WTC11 (cell line): ENCODE measurements at regions not wholly inside any gene's neighbourhood (a gene's known extent, or its start where the extent isn't known, plus 50 kb on each side); places are given as distances from the start of the nearest gene placed in this dataset.

Experiments
- ATAC-seq: fragments of 200-7000 bp; cut with Tn5 transposase; 2 replicates; pipeline ENCODE4 v1.10.0; 2021; ENCODE audit warnings: mild to moderate bottlenecking, moderate library complexity
- CTCF ChIA-PET: fragments of 300-600 bp; sonication (Branson Sonifier 250); formaldehyde crosslinking; loops from one replicate; lab custom pipeline; 2021; ENCODE audit warnings: antibody characterized with exemption; lab: Charles Lee
- POLR2A ChIA-PET: fragments of 350-600 bp; sonication (Branson Sonifier 250); formaldehyde crosslinking; loops from one replicate; lab custom pipeline; 2021; ENCODE audit warnings: antibody characterized with exemption; lab: Charles Lee
- DNase-seq: peaks from one replicate; pipeline ENCODE4 v3.0.0; 2021; ENCODE audit warnings: low spot score
- H3K27ac Mint-ChIP-seq: 2 replicates; pipeline ENCODE4 v1.8.0; 2021; ENCODE audit warnings: mixed read lengths
- H3K27me3 Mint-ChIP-seq: 2 replicates; pipeline ENCODE4 v1.8.0; 2021; ENCODE audit warnings: low read depth, mild to moderate bottlenecking, moderate library complexity, mixed read lengths
- H3K36me3 Mint-ChIP-seq: 2 replicates; pipeline ENCODE4 v1.8.0; 2021; ENCODE audit warnings: mixed read lengths
- H3K4me1 Mint-ChIP-seq: 2 replicates; pipeline ENCODE4 v1.8.0; 2022; ENCODE audit warnings: mixed read lengths
- H3K4me3 Mint-ChIP-seq: 2 replicates; pipeline ENCODE4 v1.8.0; 2021; ENCODE audit warnings: mild to moderate bottlenecking, moderate library complexity, mixed read lengths
- H3K9me3 Mint-ChIP-seq: 2 replicates; pipeline ENCODE4 v1.8.0; 2021; ENCODE audit warnings: mixed read lengths
- ATF1 ChIP-seq: sonication (generic); formaldehyde crosslinking; IDR thresholded peaks from 2 replicates; pipeline ENCODE4 v1.8.1; 2023; ENCODE audit warnings: mild to moderate bottlenecking, moderate library complexity, missing genetic modification reagents
- ATF2 ChIP-seq: sonication (generic); formaldehyde crosslinking; IDR thresholded peaks from 2 replicates; pipeline ENCODE4 v1.8.1; 2022; ENCODE audit warnings: low read depth, missing genetic modification reagents, borderline replicate concordance
- CREM ChIP-seq: sonication (generic); formaldehyde crosslinking; IDR thresholded peaks from 2 replicates; pipeline ENCODE4 v1.8.1; 2022; ENCODE audit warnings: mild to moderate bottlenecking, missing genetic modification reagents, moderate library complexity
- ELF4 ChIP-seq: sonication (generic); formaldehyde crosslinking; IDR thresholded peaks from 2 replicates; pipeline ENCODE4 v1.8.1; 2022; ENCODE audit warnings: low read depth, mild to moderate bottlenecking, moderate library complexity, missing genetic modification reagents
- EMX1 ChIP-seq: fragments of 250-450 bp; sonication (Bioruptor Pico); IDR thresholded peaks from 2 replicates; pipeline ENCODE4 v1.8.0; 2021; ENCODE audit warnings: mild to moderate bottlenecking
- GRHL2 ChIP-seq: fragments of 250-450 bp; sonication (Bioruptor Pico); IDR thresholded peaks from 2 replicates; pipeline ENCODE4 v1.8.0; 2022; ENCODE audit warnings: mild to moderate bottlenecking, moderate library complexity; ENCODE audit not compliant: insufficient replicate concordance, severe bottlenecking
- MLX ChIP-seq: sonication (generic); formaldehyde crosslinking; IDR thresholded peaks from 2 replicates; pipeline ENCODE4 v1.8.1; 2023; ENCODE audit warnings: mild to moderate bottlenecking, missing genetic modification reagents, moderate library complexity
- MXD4 ChIP-seq: fragments of 250-450 bp; sonication (Bioruptor Pico); IDR thresholded peaks from 2 replicates; pipeline ENCODE4 v1.8.0; 2021; ENCODE audit warnings: mild to moderate bottlenecking, moderate library complexity, borderline replicate concordance
- NFE2L1 ChIP-seq: sonication (generic); formaldehyde crosslinking; IDR thresholded peaks from 2 replicates; pipeline ENCODE4 v1.8.1; 2023; ENCODE audit warnings: missing genetic modification reagents
- NR1H2 ChIP-seq: sonication (generic); formaldehyde crosslinking; IDR thresholded peaks from 2 replicates; pipeline ENCODE4 v1.9.0; 2021; ENCODE audit warnings: mild to moderate bottlenecking, moderate library complexity, missing genetic modification reagents
- PRRX2 ChIP-seq: fragments of 250-450 bp; sonication (Bioruptor Pico); IDR thresholded peaks from 2 replicates; pipeline ENCODE4 v1.8.0; 2021; ENCODE audit warnings: mild to moderate bottlenecking
- STAT6 ChIP-seq: sonication (generic); formaldehyde crosslinking; conservative IDR thresholded peaks from 2 replicates; pipeline ENCODE4 v1.8.1; 2023; ENCODE audit warnings: mild to moderate bottlenecking, low read depth, missing genetic modification reagents, moderate library complexity
- TEAD4 ChIP-seq: sonication (generic); formaldehyde crosslinking; IDR thresholded peaks from 2 replicates; pipeline ENCODE4 v1.8.0; 2022; ENCODE audit warnings: mild to moderate bottlenecking, missing genetic modification reagents
- ZBTB21 ChIP-seq: sonication (generic); formaldehyde crosslinking; IDR thresholded peaks from 2 replicates; pipeline ENCODE4 v1.8.1; 2023; ENCODE audit warnings: mild to moderate bottlenecking, missing genetic modification reagents, borderline replicate concordance
- ZNF219 ChIP-seq: sonication (generic); formaldehyde crosslinking; IDR thresholded peaks from 2 replicates; pipeline ENCODE4 v1.8.0; 2023; ENCODE audit warnings: missing genetic modification reagents, mild to moderate bottlenecking, borderline replicate concordance
- ZNF396 ChIP-seq: fragments of 250-450 bp; sonication (Bioruptor Pico); IDR thresholded peaks from 2 replicates; pipeline ENCODE4 v1.8.0; 2021; ENCODE audit warnings: mild to moderate bottlenecking, moderate library complexity, borderline replicate concordance
- ZNF425 ChIP-seq: fragments of 250-450 bp; sonication (Bioruptor Pico); conservative IDR thresholded peaks from 2 replicates; pipeline ENCODE4 v1.9.0; 2021; ENCODE audit warnings: mild to moderate bottlenecking
- ZNF671 ChIP-seq: fragments of 250-450 bp; sonication (Bioruptor Pico); IDR thresholded peaks from 2 replicates; pipeline ENCODE4 v1.8.0; 2021; ENCODE audit warnings: mild to moderate bottlenecking
- ZSCAN18 ChIP-seq: fragments of 250-450 bp; sonication (Bioruptor Pico); IDR thresholded peaks from 2 replicates; pipeline ENCODE4 v2.1.2; 2022; ENCODE audit warnings: mild to moderate bottlenecking, moderate library complexity
- TF ChIP-seq, protein P1 (sequence below): sonication (generic); formaldehyde crosslinking; IDR thresholded peaks from 2 replicates; pipeline ENCODE4 v1.8.0; 2022; ENCODE audit warnings: missing genetic modification reagents
- TF ChIP-seq, protein P2 (sequence below): sonication (generic); formaldehyde crosslinking; IDR thresholded peaks from 2 replicates; pipeline ENCODE4 v1.8.0; 2022; ENCODE audit warnings: mild to moderate bottlenecking, missing genetic modification reagents

DNA sequence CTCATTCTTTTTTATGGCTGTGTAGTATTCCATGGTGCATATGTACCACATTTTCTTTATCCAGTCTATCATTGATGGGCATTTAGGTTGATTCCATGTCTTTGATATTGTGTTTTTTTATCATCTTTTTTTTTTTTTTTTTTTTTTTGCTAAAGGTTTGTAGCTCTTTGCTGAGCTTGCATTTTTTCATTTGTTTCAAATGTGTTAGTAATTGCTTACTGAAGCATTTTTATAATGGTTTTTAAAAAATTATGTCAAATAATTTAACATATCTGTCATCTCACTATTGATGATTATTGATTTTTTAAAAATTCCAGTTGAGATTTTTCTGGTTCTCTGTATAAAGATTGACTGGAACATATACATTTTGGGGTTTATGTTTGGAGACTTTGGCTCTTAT, 934.6 kb downstream of the TUSC7 start:
- ChIA-PET CTCF (no interaction called here), POLR2A (no interaction called here)
- Mint-ChIP-seq H3K9me3 (peaks cover 7% of the 10 kb centered on the region; the same call in 1 of the 2 replicates), H3K36me3 (no peaks in the 10 kb centered on the region), H3K27me3 (no peaks in the 10 kb centered on the region), H3K27ac (no peak overlapping the region), H3K4me1 (no peaks in the 10 kb centered on the region), H3K4me3 (no peak overlapping the region)
- ATAC-seq (no peak), DNase-seq (no peak)
- no peak for TF ChIP-seq ATF2
- TF ChIP-seq ZNF671 (CRISPR knock-in tag): no peak
- no peak for TF ChIP-seq ZNF396 (CRISPR knock-in tag)
- no peak for TF ChIP-seq MLX (CRISPR knock-in tag)
- no peak for TF ChIP-seq ZBTB21 (CRISPR knock-in tag)
- TF ChIP-seq ZNF425 (CRISPR knock-in tag): no peak
- TF ChIP-seq ELF4: no peak
- no peak for TF ChIP-seq CREM (CRISPR knock-in tag)

GRCh38 chr3:117645561-117646242, 936.1 kb downstream of the TUSC7 start:
- ChIA-PET CTCF (no interaction called here), POLR2A (no interaction called here)
- no peak for ATAC-seq
- Mint-ChIP-seq H3K9me3 (peaks cover 7% of the 10 kb centered on the region; the same call in 1 of the 2 replicates), H3K4me3 (no peak overlapping the region), H3K36me3 (no peaks in the 10 kb centered on the region), H3K4me1 (no peaks in the 10 kb centered on the region), H3K27me3 (no peaks in the 10 kb centered on the region), H3K27ac (no peak overlapping the region)
- DNase-seq: no peak
- TF ChIP-seq ZBTB21 (CRISPR knock-in tag): no peak
- TF ChIP-seq NFE2L1 (CRISPR knock-in tag): no peak
- TF ChIP-seq EMX1 (CRISPR knock-in tag): no peak
- no peak for TF ChIP-seq GRHL2 (CRISPR knock-in tag)
- no peak for TF ChIP-seq ZNF219 (CRISPR knock-in tag)
- TF ChIP-seq, protein P1, sequence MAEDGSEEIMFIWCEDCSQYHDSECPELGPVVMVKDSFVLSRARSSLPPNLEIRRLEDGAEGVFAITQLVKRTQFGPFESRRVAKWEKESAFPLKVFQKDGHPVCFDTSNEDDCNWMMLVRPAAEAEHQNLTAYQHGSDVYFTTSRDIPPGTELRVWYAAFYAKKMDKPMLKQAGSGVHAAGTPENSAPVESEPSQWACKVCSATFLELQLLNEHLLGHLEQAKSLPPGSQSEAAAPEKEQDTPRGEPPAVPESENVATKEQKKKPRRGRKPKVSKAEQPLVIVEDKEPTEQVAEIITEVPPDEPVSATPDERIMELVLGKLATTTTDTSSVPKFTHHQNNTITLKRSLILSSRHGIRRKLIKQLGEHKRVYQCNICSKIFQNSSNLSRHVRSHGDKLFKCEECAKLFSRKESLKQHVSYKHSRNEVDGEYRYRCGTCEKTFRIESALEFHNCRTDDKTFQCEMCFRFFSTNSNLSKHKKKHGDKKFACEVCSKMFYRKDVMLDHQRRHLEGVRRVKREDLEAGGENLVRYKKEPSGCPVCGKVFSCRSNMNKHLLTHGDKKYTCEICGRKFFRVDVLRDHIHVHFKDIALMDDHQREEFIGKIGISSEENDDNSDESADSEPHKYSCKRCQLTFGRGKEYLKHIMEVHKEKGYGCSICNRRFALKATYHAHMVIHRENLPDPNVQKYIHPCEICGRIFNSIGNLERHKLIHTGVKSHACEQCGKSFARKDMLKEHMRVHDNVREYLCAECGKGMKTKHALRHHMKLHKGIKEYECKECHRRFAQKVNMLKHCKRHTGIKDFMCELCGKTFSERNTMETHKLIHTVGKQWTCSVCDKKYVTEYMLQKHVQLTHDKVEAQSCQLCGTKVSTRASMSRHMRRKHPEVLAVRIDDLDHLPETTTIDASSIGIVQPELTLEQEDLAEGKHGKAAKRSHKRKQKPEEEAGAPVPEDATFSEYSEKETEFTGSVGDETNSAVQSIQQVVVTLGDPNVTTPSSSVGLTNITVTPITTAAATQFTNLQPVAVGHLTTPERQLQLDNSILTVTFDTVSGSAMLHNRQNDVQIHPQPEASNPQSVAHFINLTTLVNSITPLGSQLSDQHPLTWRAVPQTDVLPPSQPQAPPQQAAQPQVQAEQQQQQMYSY: no peak
- TF ChIP-seq ATF2: no peak
- TF ChIP-seq, protein P2, sequence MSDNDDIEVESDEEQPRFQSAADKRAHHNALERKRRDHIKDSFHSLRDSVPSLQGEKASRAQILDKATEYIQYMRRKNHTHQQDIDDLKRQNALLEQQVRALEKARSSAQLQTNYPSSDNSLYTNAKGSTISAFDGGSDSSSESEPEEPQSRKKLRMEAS (CRISPR knock-in tag): no peak
- TF ChIP-seq ATF1: no peak
- TF ChIP-seq STAT6 (CRISPR knock-in tag): no peak
- no peak for TF ChIP-seq MXD4 (CRISPR knock-in tag)
- no peak for TF ChIP-seq NR1H2
- no peak for TF ChIP-seq ZSCAN18 (CRISPR knock-in tag)
- no peak for TF ChIP-seq TEAD4
- TF ChIP-seq PRRX2 (CRISPR knock-in tag): no peak
